ENCODE measurements at regions not wholly inside any gene's neighbourhood (a gene's known extent, or its start where the extent isn't known, plus 50 kb on each side); places are given as distances from the start of the nearest gene placed in this dataset.

- TF ChIP-seq EP300 (IDR thresholded peaks at IDR 0.05; ENCODE audit: borderline replicate concordance) = no peak
- TF ChIP-seq TAF1 (IDR thresholded peaks at IDR 0.05; ENCODE audit: low read depth) = no peak
- TF ChIP-seq MAX (IDR thresholded peaks at IDR 0.05) = no peak
- TF ChIP-seq RAD21 (IDR thresholded peaks at IDR 0.05; ENCODE audit: low read depth) = no peak
- no peak for TF ChIP-seq TCF12 (IDR thresholded peaks at IDR 0.05; ENCODE audit: low read depth)
- TF ChIP-seq CREB1 (IDR thresholded peaks at IDR 0.05; ENCODE audit: low read depth) = no peak
- TF ChIP-seq FOXM1 (IDR thresholded peaks at IDR 0.05; ENCODE audit: borderline replicate concordance, low read depth) = no peak
Observed at GRCh38 chr2:13021470-13021957, 304.8 kb downstream of the TRIB2 start.

Data from Ishikawa (cell line).